Endodermal cell (in vitro differentiated cells): ENCODE measurements at regions not wholly inside any gene's neighbourhood (a gene's known extent, or its start where the extent isn't known, plus 50 kb on each side); places are given as distances from the start of the nearest gene placed in this dataset.

Experiments
- DNase-seq: peaks from one replicate; pipeline ENCODE4 v3.0.0-alpha.2; 2017
- H3K27ac ChIP-seq: 2 replicates; pipeline ENCODE4 v1.5.1; 2013; ENCODE audit warnings: mild to moderate bottlenecking, low read depth, low read length, moderate library complexity
- H3K27me3 ChIP-seq: 2 replicates; pipeline ENCODE4 v1.6.1; 2013; ENCODE audit warnings: mild to moderate bottlenecking, low read length, moderate library complexity; ENCODE audit not compliant: insufficient read depth, control insufficient read depth, poor library complexity, severe bottlenecking
- H3K36me3 ChIP-seq: 2 replicates; pipeline ENCODE4 v1.7.0; 2013; ENCODE audit warnings: mild to moderate bottlenecking, low read length, moderate library complexity; ENCODE audit not compliant: control insufficient read depth, insufficient read depth
- H3K4me1 ChIP-seq: one replicate; pipeline ENCODE4 v1.7.0; 2013; ENCODE audit warnings: low read length; ENCODE audit not compliant: control insufficient read depth, insufficient read depth
- H3K4me3 ChIP-seq: 2 replicates; pipeline ENCODE4 v1.5.1; 2013; ENCODE audit warnings: mild to moderate bottlenecking, low read length, moderate library complexity
- H3K9ac ChIP-seq: 2 replicates; pipeline ENCODE4 v1.6.1; 2013; ENCODE audit warnings: mild to moderate bottlenecking, low read length, moderate library complexity; ENCODE audit not compliant: poor library complexity, severe bottlenecking; ENCODE audit errors: extremely low read depth
- H3K9me3 ChIP-seq: 2 replicates; pipeline ENCODE4 v1.6.1; 2013; ENCODE audit warnings: mild to moderate bottlenecking, low read length, moderate library complexity; ENCODE audit not compliant: control insufficient read depth
- H3K27ac Mint-ChIP-seq: 2 replicates; pipeline ENCODE4 v1.8.0; 2020; ENCODE audit warnings: mixed read lengths
- H3K27me3 Mint-ChIP-seq: 2 replicates; pipeline ENCODE4 v1.8.0; 2021; ENCODE audit warnings: mild to moderate bottlenecking, mixed read lengths; ENCODE audit not compliant: insufficient read depth
- H3K36me3 Mint-ChIP-seq: 2 replicates; pipeline ENCODE4 v1.8.0; 2020; ENCODE audit warnings: low read depth, mixed read lengths
- H3K4me1 Mint-ChIP-seq: 2 replicates; pipeline ENCODE4 v1.8.0; 2020; ENCODE audit warnings: mixed read lengths
- H3K4me3 Mint-ChIP-seq: 2 replicates; pipeline ENCODE4 v1.8.0; 2020; ENCODE audit warnings: mild to moderate bottlenecking, moderate library complexity, mixed read lengths
- H3K9me3 Mint-ChIP-seq: 2 replicates; pipeline ENCODE4 v1.8.0; 2020; ENCODE audit warnings: mild to moderate bottlenecking, mixed read lengths
- CTCF ChIP-seq: fragments of 200-600 bp; sonication (generic); conservative IDR thresholded peaks from 2 replicates; pipeline ENCODE4 v1.5.0; 2021; ENCODE audit warnings: antibody characterized with exemption, mild to moderate bottlenecking
- WGBS, 2 experiments: methylation state at CpG; one replicate each; pipeline versions ENCODE4 v1.1.5 to v1.1.7; 2013; ENCODE audit warnings: missing lambda C conversion rate in 2 of 2, mixed read lengths in 1 of 2; ENCODE audit not compliant: insufficient coverage in 1 of 2, insufficient read length in 1 of 2; 5-methylcytosine and 5-hydroxymethylcytosine counted together

- Histone ChIP-seq H3K27me3 (no peaks in the 10 kb centered on the region), H3K4me1 (no peaks in the 10 kb centered on the region), H3K9me3 (peaks cover 20% of the 10 kb centered on the region), H3K27ac (no peak overlapping the region), H3K9ac (no peak overlapping the region), H3K36me3 (no peaks in the 10 kb centered on the region), H3K4me3 (no peak overlapping the region)
- Mint-ChIP-seq H3K27ac (no peak overlapping the region), H3K27me3 (no peaks in the 10 kb centered on the region), H3K36me3 (peaks cover 3% of the 10 kb centered on the region), H3K4me1 (no peaks in the 10 kb centered on the region), H3K9me3 (peaks cover 36% of the 10 kb centered on the region), H3K4me3 (no peak overlapping the region)
- no peak for DNase-seq
- no peak for TF ChIP-seq CTCF
Measured at GRCh38 chr3:95609411-95609810, 1205.0 kb upstream of the EPHA6 start.

DNA sequence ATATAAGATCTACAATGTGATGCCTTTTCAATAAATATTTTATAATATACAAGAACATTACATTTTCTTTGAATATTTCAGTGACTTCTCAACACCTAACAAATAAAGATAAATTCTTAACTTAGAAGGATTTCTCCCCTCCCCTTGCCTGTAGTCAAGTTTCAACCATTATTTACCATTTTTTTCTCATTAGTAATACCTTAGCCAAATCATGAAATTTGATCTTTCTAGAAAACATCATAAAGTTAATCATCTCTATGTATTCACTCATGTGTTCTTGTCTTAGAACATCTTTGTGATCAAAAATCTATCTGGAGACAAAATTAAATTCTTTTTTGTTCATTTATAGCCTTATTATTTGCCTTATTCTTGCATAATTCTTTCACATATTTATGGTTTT lies 1201.8 kb upstream of the EPHA6 start:
- Mint-ChIP-seq H3K27me3 (no peaks in the 10 kb centered on the region), H3K36me3 (peaks cover under 1% of the 10 kb centered on the region), H3K4me3 (no peak overlapping the region), H3K27ac (no peak overlapping the region), H3K9me3 (peaks cover 17% of the 10 kb centered on the region), H3K4me1 (no peaks in the 10 kb centered on the region)
- no peak for DNase-seq
- Histone ChIP-seq H3K4me3 (no peak overlapping the region), H3K36me3 (no peaks in the 10 kb centered on the region), H3K9me3 (peaks cover 7% of the 10 kb centered on the region), H3K27me3 (no peaks in the 10 kb centered on the region), H3K27ac (no peak overlapping the region), H3K9ac (no peak overlapping the region), H3K4me1 (no peaks in the 10 kb centered on the region)
- no peak for TF ChIP-seq CTCF

DNA sequence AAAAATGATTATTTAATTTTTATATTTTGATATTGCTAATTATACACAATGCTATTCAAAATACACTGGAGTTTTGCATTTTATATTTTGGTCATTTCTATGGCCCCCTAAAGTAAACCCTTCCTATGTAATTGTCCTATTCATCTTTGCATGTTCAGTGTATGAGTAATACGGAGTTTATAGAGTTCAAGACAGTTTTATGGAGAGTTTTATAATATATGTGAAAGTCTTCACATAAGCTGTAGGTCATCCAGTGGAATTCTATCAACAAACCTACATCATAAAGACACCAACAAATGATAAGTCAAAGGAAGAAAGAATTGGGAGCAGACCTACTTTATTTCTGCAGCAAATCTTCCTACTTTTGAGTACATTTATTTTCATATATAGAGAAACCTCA lies 1200.4 kb upstream of the EPHA6 start:
- no CpG with 5 or more reads among the region's 1 CpG for WGBS, 2 experiments
- no peaks in the 10 kb centered on the region for H3K27me3 ChIP-seq
- H3K9ac ChIP-seq = no peak overlapping the region
- no peaks in the 10 kb centered on the region for H3K9me3 ChIP-seq
- Mint-ChIP-seq H3K4me1 (no peaks in the 10 kb centered on the region), H3K36me3 (no peaks in the 10 kb centered on the region), H3K27me3 (no peaks in the 10 kb centered on the region), H3K27ac (no peak overlapping the region), H3K9me3 (peaks cover 9% of the 10 kb centered on the region), H3K4me3 (no peak overlapping the region)
- H3K4me1 ChIP-seq = no peaks in the 10 kb centered on the region
- H3K36me3 ChIP-seq = no peaks in the 10 kb centered on the region
- TF ChIP-seq CTCF = no peak
- no peak overlapping the region for H3K4me3 ChIP-seq
- no peak overlapping the region for H3K27ac ChIP-seq
- no peak for DNase-seq
